Inflammatory macrophage treated with lipopolysaccharide for 4 hours (primary cell): ENCODE measurements at regions not wholly inside any gene's neighbourhood (a gene's known extent, or its start where the extent isn't known, plus 50 kb on each side); places are given as distances from the start of the nearest gene placed in this dataset.

Source experiments
- DNase-seq: peaks from one replicate; pipeline ENCODE4 v3.0.0-alpha.2; 2020

- DNase-seq = no peak
These were observed 766.2 kb upstream of the LRRC4C start for GRCh38 chr11:42225664-42226063.

GRCh38 chr11:42232673-42233072, 773.2 kb upstream of the LRRC4C start:
- no peak for DNase-seq

GRCh38 chr11:42234451-42234951, 775.0 kb upstream of the LRRC4C start:
- no peak for DNase-seq

- DNase-seq = no peak
These were observed 778.3 kb upstream of the LRRC4C start for GRCh38 chr11:42237701-42238235.

- no peak for DNase-seq
These were observed 779.7 kb upstream of the LRRC4C start for GRCh38 chr11:42239188-42239587.

GRCh38 chr11:42243385-42243784, 783.9 kb upstream of the LRRC4C start:
- DNase-seq = no peak

GRCh38 chr11:42244376-42244775, 784.9 kb upstream of the LRRC4C start:
- DNase-seq = no peak

GRCh38 chr11:42249401-42249800, 789.9 kb upstream of the LRRC4C start:
- DNase-seq = no peak

GRCh38 chr11:42249956-42250355, 790.5 kb upstream of the LRRC4C start:
- no peak for DNase-seq

GRCh38 chr11:42251984-42252383, 792.5 kb upstream of the LRRC4C start:
- no peak for DNase-seq

- DNase-seq = peak; percentile 22
These were observed 793.7 kb upstream of the LRRC4C start for GRCh38 chr11:42253156-42253555.

GRCh38 chr11:42255906-42256305, 796.5 kb upstream of the LRRC4C start:
- no peak for DNase-seq

GRCh38 chr11:42257534-42257933, 798.1 kb upstream of the LRRC4C start:
- DNase-seq = no peak

- no peak for DNase-seq
These were observed 805.6 kb upstream of the LRRC4C start for GRCh38 chr11:42265072-42265471.

GRCh38 chr11:42271306-42271705, 811.9 kb upstream of the LRRC4C start:
- DNase-seq = no peak

- DNase-seq = no peak
These were observed 814.5 kb upstream of the LRRC4C start for GRCh38 chr11:42273977-42274376.

- no peak for DNase-seq
These were observed 837.5 kb upstream of the LRRC4C start for GRCh38 chr11:42296910-42297309.

- DNase-seq = no peak
These were observed 840.3 kb upstream of the LRRC4C start for GRCh38 chr11:42299780-42300179.

- no peak for DNase-seq
These were observed 842.3 kb upstream of the LRRC4C start for GRCh38 chr11:42301777-42302176.

GRCh38 chr11:42311514-42311913, 852.1 kb upstream of the LRRC4C start:
- no peak for DNase-seq

- no peak for DNase-seq
These were observed 852.5 kb upstream of the LRRC4C start for GRCh38 chr11:42311944-42312343.

GRCh38 chr11:42315267-42315666, 855.8 kb upstream of the LRRC4C start:
- no peak for DNase-seq

GRCh38 chr11:42315846-42316245, 856.4 kb upstream of the LRRC4C start:
- no peak for DNase-seq

GRCh38 chr11:42319921-42320320, 860.5 kb upstream of the LRRC4C start:
- DNase-seq = no peak

- DNase-seq = no peak
These were observed 870.6 kb upstream of the LRRC4C start for GRCh38 chr11:42329929-42330565.
